HPDE6-E6E7 (cell line): ENCODE measurements at regions not wholly inside any gene's neighbourhood (a gene's known extent, or its start where the extent isn't known, plus 50 kb on each side); places are given as distances from the start of the nearest gene placed in this dataset.

ENCODE experiments used
- DNase-seq: peaks from one replicate; pipeline ENCODE4 v3.0.0; 2011; ENCODE audit warnings: missing footprints; ENCODE audit errors: extremely low spot score

- no peak for DNase-seq
These were observed 300.5 kb upstream of the SEMA3A start for GRCh38 chr7:84495128-84495527.

- DNase-seq, result no peak
These were observed 297.8 kb upstream of the SEMA3A start for GRCh38 chr7:84492098-84493034.

GRCh38 chr7:84490661-84491060 is 296.1 kb upstream of the SEMA3A start:
- peak; percentile 10 for DNase-seq

DNA sequence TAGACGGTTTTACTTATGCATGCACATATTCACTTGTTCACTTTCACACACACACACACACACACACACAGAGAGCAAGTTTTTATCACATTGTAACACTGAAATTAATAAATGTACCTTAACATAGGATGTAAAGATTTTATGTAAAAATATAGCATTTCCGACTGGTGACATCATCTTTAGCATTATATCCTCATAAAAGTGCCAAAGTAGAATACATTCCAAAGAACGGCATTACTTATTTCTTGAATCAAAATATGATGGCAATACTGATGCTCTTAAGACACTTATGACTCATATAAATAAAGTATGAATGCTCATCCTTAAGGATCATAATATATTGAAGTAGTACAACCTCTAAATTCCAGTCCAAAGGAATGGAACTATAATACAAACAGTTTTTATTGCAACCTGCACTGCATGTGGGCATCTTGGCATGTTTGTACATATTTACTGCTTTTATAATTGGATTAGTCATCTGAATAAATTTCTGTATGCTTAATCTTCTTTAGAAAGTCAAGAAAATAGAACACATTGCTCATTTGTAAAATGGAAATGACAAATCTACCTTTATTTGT is 290.0 kb upstream of the SEMA3A start:
- DNase-seq, result no peak

- no peak for DNase-seq
These were observed 287.9 kb upstream of the SEMA3A start for GRCh38 chr7:84482476-84482875.

- DNase-seq, result no peak
These were observed 284.5 kb upstream of the SEMA3A start for GRCh38 chr7:84479059-84479458.

DNA sequence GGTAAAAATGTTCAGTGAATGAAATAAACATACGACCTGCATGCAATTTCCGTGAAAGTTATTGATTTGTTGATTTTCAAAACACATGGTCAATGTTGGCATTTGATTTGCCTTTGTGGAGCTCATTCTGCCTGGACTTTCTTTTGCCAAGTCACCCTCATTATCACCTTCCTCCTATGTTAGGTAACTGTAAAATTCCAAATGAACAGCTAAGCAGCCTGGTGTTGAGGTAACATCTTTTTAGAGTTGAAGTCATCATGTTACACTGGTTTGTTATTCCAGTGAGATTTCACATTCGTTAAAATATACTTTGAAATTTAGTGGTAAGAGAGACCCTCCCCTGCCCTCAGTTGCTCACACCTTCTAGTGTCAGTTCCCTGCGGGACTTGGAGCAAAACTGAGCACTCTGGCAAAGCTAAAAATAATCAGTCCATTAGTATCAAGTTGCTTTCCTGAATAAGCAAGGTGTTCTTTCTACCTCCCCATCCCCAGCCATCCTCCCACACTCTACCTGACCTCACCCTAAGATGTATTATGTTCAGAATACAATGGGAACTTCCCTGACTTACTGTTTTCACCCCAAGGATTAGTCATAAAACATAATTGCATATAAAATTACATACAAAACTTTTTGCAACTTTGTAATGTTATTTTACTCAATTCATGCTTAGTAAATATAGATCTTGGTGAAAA is 283.3 kb upstream of the SEMA3A start:
- peak; percentile 51 for DNase-seq

DNA sequence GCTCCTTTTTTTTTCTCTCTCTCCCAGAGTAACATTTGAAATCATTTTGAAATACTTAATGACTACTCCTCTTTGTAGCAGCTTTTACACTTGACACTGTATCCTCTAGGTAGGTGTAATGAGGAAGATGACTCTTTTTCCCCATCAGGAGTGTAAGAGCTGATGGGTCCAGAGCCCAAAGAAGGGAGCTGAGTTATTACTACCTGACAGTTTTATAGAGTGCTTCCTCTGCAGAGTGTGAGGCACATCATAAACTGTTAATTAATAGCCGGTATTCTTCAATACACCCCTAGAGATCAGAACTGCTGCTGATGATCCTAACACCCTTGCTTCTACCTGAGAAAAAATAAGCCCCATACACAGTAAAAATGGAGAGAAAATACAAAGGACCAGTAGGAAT is 279.8 kb upstream of the SEMA3A start:
- DNase-seq, result no peak

DNA sequence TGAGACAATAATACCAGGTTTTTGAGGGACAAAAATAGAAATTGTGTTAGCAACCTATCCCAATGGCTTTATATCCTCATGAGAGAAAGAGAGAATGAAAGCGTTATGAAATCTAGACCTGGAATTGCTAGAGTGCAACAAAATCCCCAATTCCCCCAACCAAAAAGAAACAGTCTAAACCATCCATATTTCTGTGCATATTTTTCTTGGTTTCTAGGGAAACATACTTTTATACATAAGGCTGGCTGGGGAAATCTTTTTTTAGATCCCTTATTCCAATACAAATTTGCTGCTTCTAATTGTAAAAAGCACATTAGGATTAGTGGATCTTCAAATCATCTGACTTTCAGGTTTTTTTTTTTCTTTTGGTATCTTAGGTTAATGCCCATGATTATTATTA is 277.0 kb upstream of the SEMA3A start:
- DNase-seq, result no peak

- no peak for DNase-seq
These were observed 274.4 kb upstream of the SEMA3A start for GRCh38 chr7:84469034-84469433.

DNA sequence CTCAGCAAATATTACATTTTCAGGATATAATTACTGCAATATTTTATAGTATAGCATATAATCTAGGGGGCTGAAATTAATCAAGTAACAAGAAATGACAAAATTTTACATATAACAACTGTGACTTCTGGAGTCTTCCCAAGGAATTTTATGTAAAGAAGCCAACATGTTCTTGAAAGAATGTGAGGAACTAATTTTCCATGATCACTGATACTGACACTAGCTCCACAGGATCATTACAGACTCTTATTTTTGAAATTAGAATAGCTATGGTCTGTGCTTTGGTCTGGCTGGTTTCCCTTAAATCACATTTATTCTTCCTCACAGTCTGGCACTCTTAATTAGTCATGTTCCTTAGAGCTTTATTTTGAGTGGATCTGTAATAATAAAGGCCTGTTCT is 267.7 kb upstream of the SEMA3A start:
- DNase-seq, result no peak

DNA sequence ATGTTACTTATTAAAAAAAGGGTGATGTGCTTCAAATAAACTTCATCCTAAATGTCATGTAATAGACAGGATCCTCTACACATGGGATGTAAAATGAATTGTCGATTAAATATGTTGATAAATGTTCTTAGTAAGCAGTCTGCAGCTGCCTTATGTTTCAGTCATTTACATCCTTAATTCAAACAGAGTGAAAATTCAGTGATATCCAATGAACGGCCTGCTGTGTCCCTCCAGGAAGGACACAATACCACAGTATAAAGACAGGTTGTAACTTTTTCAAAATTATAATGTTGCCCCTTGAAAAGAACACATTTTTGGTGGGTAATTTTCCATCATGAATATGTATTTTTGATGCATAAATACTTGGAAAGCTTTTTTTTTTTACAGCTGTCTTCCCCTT is 266.5 kb upstream of the SEMA3A start:
- DNase-seq, result no peak

DNA sequence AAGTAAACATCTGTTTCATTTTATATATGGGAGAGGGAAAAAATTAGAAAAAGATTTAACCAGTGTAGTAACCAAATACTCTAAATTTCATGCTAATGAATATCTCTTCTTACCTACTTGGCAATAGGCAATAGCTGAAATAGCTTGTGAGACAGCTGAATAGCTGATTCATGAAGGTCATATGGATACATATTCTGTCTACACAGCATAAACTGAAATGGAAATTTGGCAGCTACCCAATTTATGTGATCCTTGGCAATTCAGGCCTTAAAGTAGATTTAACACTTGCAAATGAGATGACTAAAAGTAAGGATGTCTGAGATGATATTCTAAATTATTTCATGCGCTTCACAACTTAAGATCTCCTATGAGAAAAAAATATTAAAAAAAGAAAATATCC is 261.2 kb upstream of the SEMA3A start:
- DNase-seq, result no peak

GRCh38 chr7:84454174-84454959 is 259.8 kb upstream of the SEMA3A start:
- no peak for DNase-seq

GRCh38 chr7:84452618-84453017 is 258.0 kb upstream of the SEMA3A start:
- DNase-seq, result no peak

DNA sequence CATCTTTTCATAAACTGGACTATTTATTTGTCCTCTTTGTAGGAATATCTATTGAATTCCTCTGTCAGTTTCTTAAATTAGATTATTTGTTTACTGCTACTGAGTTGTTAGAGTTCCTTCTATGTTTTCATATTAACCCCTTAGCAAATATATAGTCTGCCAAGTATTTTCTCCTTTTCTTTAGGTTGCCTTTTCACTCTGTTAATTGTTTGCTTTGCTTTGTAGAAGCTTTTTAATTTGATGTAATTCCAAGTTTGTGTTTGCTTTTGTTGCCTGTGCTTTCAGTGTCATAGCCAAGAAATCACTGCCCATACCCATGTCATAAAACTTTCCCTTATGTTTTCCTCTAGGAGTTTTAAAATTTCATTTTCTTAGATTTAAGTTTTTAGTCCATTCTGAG is 256.2 kb upstream of the SEMA3A start:
- DNase-seq, result no peak

DNA sequence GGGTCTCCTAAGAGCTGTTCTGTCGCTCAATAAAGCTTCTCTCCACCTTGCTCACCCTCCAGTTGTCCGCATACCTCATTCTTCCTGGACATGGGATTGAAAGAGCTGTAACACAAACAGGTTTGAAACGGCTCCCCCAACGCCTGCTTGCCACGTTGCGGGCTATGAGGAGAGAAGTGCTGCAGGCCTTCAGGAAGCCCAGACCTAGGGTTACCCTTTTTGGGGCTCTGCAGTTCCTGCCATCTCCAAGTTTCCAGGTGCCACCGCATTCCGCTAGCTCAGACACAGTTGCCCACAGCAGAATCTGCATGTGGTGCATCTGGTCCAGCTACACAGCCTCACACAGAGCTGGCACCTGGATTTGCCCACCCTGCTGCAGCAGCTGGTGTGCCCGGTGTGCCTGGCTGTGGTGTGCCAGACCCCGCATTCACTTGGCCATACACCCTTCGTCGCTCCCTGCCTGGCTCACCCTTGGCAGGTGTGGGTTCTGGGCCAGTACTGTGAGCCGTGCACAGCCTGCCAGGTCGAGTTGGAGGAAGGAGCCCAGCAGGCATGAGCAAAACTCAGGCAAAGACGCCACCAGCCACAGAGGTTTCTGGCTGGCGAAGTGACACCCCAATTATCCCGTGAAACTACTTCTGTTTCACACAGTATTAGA is 253.2 kb upstream of the SEMA3A start:
- DNase-seq, result no peak

GRCh38 chr7:84446991-84447480 is 252.4 kb upstream of the SEMA3A start:
- no peak for DNase-seq

GRCh38 chr7:84425702-84426259 is 231.2 kb upstream of the SEMA3A start:
- no peak for DNase-seq

GRCh38 chr7:84422790-84423189 is 228.2 kb upstream of the SEMA3A start:
- no peak for DNase-seq
